Calu3 (cell line): ENCODE measurements at regions not wholly inside any gene's neighbourhood (a gene's known extent, or its start where the extent isn't known, plus 50 kb on each side); places are given as distances from the start of the nearest gene placed in this dataset.

Source experiments
- BruUV-seq: library from RNA; stranded (reverse); fragments of 400-500 nt; replicated peaks from 2 replicates; lab custom pipeline; 2021; lab: Mats Ljungman, UMichigan
- CTCF ChIA-PET: fragments of 300-600 bp; sonication (Branson Sonifier 250); formaldehyde crosslinking; loops from one replicate; lab custom pipeline; 2022; ENCODE audit warnings: antibody characterized with exemption; lab: Charles Lee
- DNase-seq: peaks from one replicate; pipeline ENCODE4 v3.0.0; 2022
- H3K27ac Mint-ChIP-seq: one replicate; pipeline ENCODE4 v1.8.0; 2022; ENCODE audit warnings: mixed read lengths; ENCODE audit not compliant: unreplicated experiment
- H3K27me3 Mint-ChIP-seq: one replicate; pipeline ENCODE4 v1.8.0; 2022; ENCODE audit warnings: mixed read lengths; ENCODE audit not compliant: unreplicated experiment
- H3K36me3 Mint-ChIP-seq: one replicate; pipeline ENCODE4 v1.8.0; 2022; ENCODE audit warnings: mild to moderate bottlenecking, moderate library complexity, mixed read lengths; ENCODE audit not compliant: insufficient read depth, unreplicated experiment
- H3K4me1 Mint-ChIP-seq: one replicate; pipeline ENCODE4 v1.8.0; 2022; ENCODE audit warnings: mild to moderate bottlenecking, low read depth, mixed read lengths; ENCODE audit not compliant: unreplicated experiment
- H3K4me3 Mint-ChIP-seq: one replicate; pipeline ENCODE4 v1.8.0; 2022; ENCODE audit warnings: mild to moderate bottlenecking, low read depth, moderate library complexity, mixed read lengths; ENCODE audit not compliant: unreplicated experiment
- H3K9me3 Mint-ChIP-seq: one replicate; pipeline ENCODE4 v1.8.0; 2022; ENCODE audit warnings: low read depth, mixed read lengths; ENCODE audit not compliant: unreplicated experiment
- CTCF ChIP-seq: fragments of 200-600 bp; IDR thresholded peaks from one replicate; pipeline ENCODE4 v1.8.0; 2022; ENCODE audit warnings: antibody characterized with exemption; ENCODE audit not compliant: unreplicated experiment
- intact Hi-C: fragments of 100-400 bp; cut with micrococcal nuclease; formaldehyde crosslinking; loops from one replicate; pipeline ENCODE4 v1.10.0; 2022; ENCODE audit not compliant: unreplicated experiment

- H3K27me3 Mint-ChIP-seq = peaks cover 45% of the 10 kb centered on the region
- TF ChIP-seq CTCF = no peak
- no peak for DNase-seq
- H3K4me3 Mint-ChIP-seq = no peak overlapping the region
- intact Hi-C loops = no loop called here
- CTCF ChIA-PET = no interaction called here
- H3K4me1 Mint-ChIP-seq = peaks cover 15% of the 10 kb centered on the region
- BruUV-seq = no TSS peak
- H3K27ac Mint-ChIP-seq = no peak overlapping the region
- no peaks in the 10 kb centered on the region for H3K36me3 Mint-ChIP-seq
- H3K9me3 Mint-ChIP-seq = peaks cover 3% of the 10 kb centered on the region
These were observed 120.2 kb upstream of the FSTL4 start for GRCh38 chr5:133732536-133732935.

GRCh38 chr5:133731951-133732350, 119.6 kb upstream of the FSTL4 start:
- CTCF ChIA-PET = no interaction called here
- H3K4me1 Mint-ChIP-seq = peaks cover 15% of the 10 kb centered on the region
- intact Hi-C loops = no loop called here

GRCh38 chr5:133730866-133731265, 118.5 kb upstream of the FSTL4 start:
- CTCF ChIA-PET = interaction anchor here (0.6 kb wide), 1 partner anchor 624 kb away, joined by 5 read pairs; no protein-coding TSS in a partner anchor
- no TSS peak for BruUV-seq
- Mint-ChIP-seq H3K36me3 (no peaks in the 10 kb centered on the region), H3K27me3 (peaks cover 62% of the 10 kb centered on the region), H3K9me3 (peaks cover 3% of the 10 kb centered on the region), H3K4me3 (no peak overlapping the region), H3K4me1 (peaks cover 13% of the 10 kb centered on the region), H3K27ac (no peak overlapping the region)
- TF ChIP-seq CTCF = no peak
- intact Hi-C loops = no loop called here
- no peak for DNase-seq

More at GRCh38 chr5:133731951-133732350, 119.6 kb upstream of the FSTL4 start:
- no peak overlapping the region for H3K4me3 Mint-ChIP-seq
- H3K27ac Mint-ChIP-seq = no peak overlapping the region
- H3K36me3 Mint-ChIP-seq = no peaks in the 10 kb centered on the region
- TF ChIP-seq CTCF = no peak
- no peak for DNase-seq
- no TSS peak for BruUV-seq
- peaks cover 51% of the 10 kb centered on the region for H3K27me3 Mint-ChIP-seq
- H3K9me3 Mint-ChIP-seq = peaks cover 3% of the 10 kb centered on the region

GRCh38 chr5:133730346-133730745, 118.0 kb upstream of the FSTL4 start:
- DNase-seq = no peak
- peaks cover 67% of the 10 kb centered on the region for H3K27me3 Mint-ChIP-seq
- no TSS peak for BruUV-seq
- H3K4me1 Mint-ChIP-seq = peaks cover 8% of the 10 kb centered on the region
- CTCF ChIA-PET = no interaction called here
- no peaks in the 10 kb centered on the region for H3K36me3 Mint-ChIP-seq
- no peak overlapping the region for H3K4me3 Mint-ChIP-seq
- intact Hi-C loops = no loop called here
- no peak for TF ChIP-seq CTCF
- peaks cover 3% of the 10 kb centered on the region for H3K9me3 Mint-ChIP-seq
- no peak overlapping the region for H3K27ac Mint-ChIP-seq
